GM23248 (cell line): ENCODE measurements at regions not wholly inside any gene's neighbourhood (a gene's known extent, or its start where the extent isn't known, plus 50 kb on each side); places are given as distances from the start of the nearest gene placed in this dataset.

ENCODE experiments used
- EZH2 ChIP-seq: fragments of 200-600 bp; sonication (generic); IDR thresholded peaks from 2 replicates; pipeline ENCODE4 v1.6.1; 2018; ENCODE audit warnings: antibody characterized with exemption, mild to moderate bottlenecking; ENCODE audit not compliant: insufficient read depth, poor library complexity, severe bottlenecking
- EZH2phosphoT487 ChIP-seq: fragments of 200-600 bp; sonication (generic); IDR thresholded peaks from 2 replicates; pipeline ENCODE4 v1.6.1; 2018; ENCODE audit warnings: antibody characterized with exemption, moderate library complexity, mild to moderate bottlenecking, low read depth; ENCODE audit not compliant: insufficient read depth

GRCh38 chr18:41644466-41644865 lies 310.6 kb upstream of the PIK3C3 start:
- no peak for TF ChIP-seq EZH2
- no peak for TF ChIP-seq EZH2phosphoT487
